ENCODE measurements at regions not wholly inside any gene's neighbourhood (a gene's known extent, or its start where the extent isn't known, plus 50 kb on each side); places are given as distances from the start of the nearest gene placed in this dataset.

- TF ChIP-seq MXI1 (conservative IDR thresholded peaks at IDR 0.05; ENCODE audit: poor library complexity, severe bottlenecking) (no peak), RAD21 (conservative IDR thresholded peaks at IDR 0.05) (no peak), SMC3 (conservative IDR thresholded peaks at IDR 0.05; ENCODE audit: poor library complexity) (no peak), EZH2 (IDR thresholded peaks at IDR 0.05; ENCODE audit: borderline replicate concordance, insufficient read depth, low read length, poor library complexity, severe bottlenecking) (no peak), TAF1 (IDR thresholded peaks at IDR 0.05; ENCODE audit: low read depth) (no peak), REST (IDR thresholded peaks at IDR 0.05; ENCODE audit: borderline replicate concordance) (no peak), EP300 (conservative IDR thresholded peaks at IDR 0.05; ENCODE audit: poor library complexity, severe bottlenecking) (no peak), POLR2AphosphoS5 (IDR thresholded peaks at IDR 0.05) (no peak)
- TF ChIP-seq, protein P1, sequence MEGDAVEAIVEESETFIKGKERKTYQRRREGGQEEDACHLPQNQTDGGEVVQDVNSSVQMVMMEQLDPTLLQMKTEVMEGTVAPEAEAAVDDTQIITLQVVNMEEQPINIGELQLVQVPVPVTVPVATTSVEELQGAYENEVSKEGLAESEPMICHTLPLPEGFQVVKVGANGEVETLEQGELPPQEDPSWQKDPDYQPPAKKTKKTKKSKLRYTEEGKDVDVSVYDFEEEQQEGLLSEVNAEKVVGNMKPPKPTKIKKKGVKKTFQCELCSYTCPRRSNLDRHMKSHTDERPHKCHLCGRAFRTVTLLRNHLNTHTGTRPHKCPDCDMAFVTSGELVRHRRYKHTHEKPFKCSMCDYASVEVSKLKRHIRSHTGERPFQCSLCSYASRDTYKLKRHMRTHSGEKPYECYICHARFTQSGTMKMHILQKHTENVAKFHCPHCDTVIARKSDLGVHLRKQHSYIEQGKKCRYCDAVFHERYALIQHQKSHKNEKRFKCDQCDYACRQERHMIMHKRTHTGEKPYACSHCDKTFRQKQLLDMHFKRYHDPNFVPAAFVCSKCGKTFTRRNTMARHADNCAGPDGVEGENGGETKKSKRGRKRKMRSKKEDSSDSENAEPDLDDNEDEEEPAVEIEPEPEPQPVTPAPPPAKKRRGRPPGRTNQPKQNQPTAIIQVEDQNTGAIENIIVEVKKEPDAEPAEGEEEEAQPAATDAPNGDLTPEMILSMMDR (IDR thresholded peaks at IDR 0.05; ENCODE audit: poor library complexity, severe bottlenecking) = no peak
- H3K36me3 ChIP-seq (ENCODE audit: insufficient read depth, low read length) = no peaks in the 10 kb centered on the region
- H4K20me1 ChIP-seq (ENCODE audit: insufficient read depth) = no peaks in the 10 kb centered on the region
- H3K4me2 ChIP-seq (ENCODE audit: low read length) = no peak overlapping the region
- H3K4me3 ChIP-seq (ENCODE audit: low read length) = no peak overlapping the region
- H2AFZ ChIP-seq (ENCODE audit: low read depth, low read length) = no peak overlapping the region
- no peaks in the 10 kb centered on the region for H3K27me3 ChIP-seq (ENCODE audit: insufficient read depth, low read depth, low read length)
- H3K9me3 ChIP-seq (ENCODE audit: low read length) = no peaks in the 10 kb centered on the region
- H3K27ac ChIP-seq (ENCODE audit: low read length) = no peak overlapping the region
- H3K9ac ChIP-seq (ENCODE audit: low read length) = no peak overlapping the region
- H3K9me2 ChIP-seq (ENCODE audit: insufficient read depth, low read length) = no peaks in the 10 kb centered on the region
- H3K79me2 ChIP-seq (replicated peaks; ENCODE audit: insufficient read depth, low read length) = no peaks in the 10 kb centered on the region
- no peaks in the 10 kb centered on the region for H3F3A ChIP-seq (ENCODE audit: insufficient read depth, low read length, poor library complexity, severe bottlenecking)
Measured at GRCh38 chr13:32914686-32915085, 101.5 kb upstream of the KL start.

DNA sequence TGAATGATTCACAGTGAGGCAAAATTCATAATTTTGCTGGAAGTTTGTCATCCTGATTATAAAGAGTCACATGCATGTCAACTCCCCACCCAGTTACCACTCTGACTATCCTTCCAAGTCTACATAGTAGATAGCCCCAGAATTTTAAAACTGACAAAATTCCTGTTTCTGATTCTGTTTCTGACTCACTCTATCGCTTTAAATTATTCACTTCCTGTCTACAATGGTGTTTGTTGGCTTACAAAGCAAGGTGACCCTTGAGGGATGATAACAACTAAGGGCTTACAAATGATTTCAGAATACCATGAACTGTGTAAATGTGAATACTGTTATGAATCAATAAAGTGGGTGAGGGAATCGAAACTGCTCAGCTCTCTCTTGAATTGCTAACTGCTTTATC, 98.7 kb upstream of the KL start:
- Histone ChIP-seq H2AFZ (ENCODE audit: low read depth, low read length) (no peak overlapping the region), H4K20me1 (ENCODE audit: insufficient read depth) (no peaks in the 10 kb centered on the region), H3K9me2 (ENCODE audit: insufficient read depth, low read length) (no peaks in the 10 kb centered on the region), H3K27me3 (ENCODE audit: insufficient read depth, low read depth, low read length) (no peaks in the 10 kb centered on the region), H3F3A (ENCODE audit: insufficient read depth, low read length, poor library complexity, severe bottlenecking) (no peaks in the 10 kb centered on the region), H3K79me2 (replicated peaks; ENCODE audit: insufficient read depth, low read length) (no peaks in the 10 kb centered on the region), H3K36me3 (ENCODE audit: insufficient read depth, low read length) (no peaks in the 10 kb centered on the region), H3K27ac (ENCODE audit: low read length) (no peak overlapping the region), H3K4me3 (ENCODE audit: low read length) (no peak overlapping the region), H3K4me2 (ENCODE audit: low read length) (no peak overlapping the region), H3K9ac (ENCODE audit: low read length) (no peak overlapping the region), H3K9me3 (ENCODE audit: low read length) (no peaks in the 10 kb centered on the region)
- TF ChIP-seq, protein P1 (IDR thresholded peaks at IDR 0.05; ENCODE audit: poor library complexity, severe bottlenecking) = no peak
- TF ChIP-seq RAD21 (conservative IDR thresholded peaks at IDR 0.05) (no peak), TAF1 (IDR thresholded peaks at IDR 0.05; ENCODE audit: low read depth) (no peak), REST (IDR thresholded peaks at IDR 0.05; ENCODE audit: borderline replicate concordance) (no peak), SMC3 (conservative IDR thresholded peaks at IDR 0.05; ENCODE audit: poor library complexity) (no peak), EP300 (conservative IDR thresholded peaks at IDR 0.05; ENCODE audit: poor library complexity, severe bottlenecking) (no peak), EZH2 (IDR thresholded peaks at IDR 0.05; ENCODE audit: borderline replicate concordance, insufficient read depth, low read length, poor library complexity, severe bottlenecking) (no peak), MXI1 (conservative IDR thresholded peaks at IDR 0.05; ENCODE audit: poor library complexity, severe bottlenecking) (no peak), POLR2AphosphoS5 (IDR thresholded peaks at IDR 0.05) (no peak)
